ENCODE measurements at regions not wholly inside any gene's neighbourhood (a gene's known extent, or its start where the extent isn't known, plus 50 kb on each side); places are given as distances from the start of the nearest gene placed in this dataset.

- TF ChIP-seq, protein P1, sequence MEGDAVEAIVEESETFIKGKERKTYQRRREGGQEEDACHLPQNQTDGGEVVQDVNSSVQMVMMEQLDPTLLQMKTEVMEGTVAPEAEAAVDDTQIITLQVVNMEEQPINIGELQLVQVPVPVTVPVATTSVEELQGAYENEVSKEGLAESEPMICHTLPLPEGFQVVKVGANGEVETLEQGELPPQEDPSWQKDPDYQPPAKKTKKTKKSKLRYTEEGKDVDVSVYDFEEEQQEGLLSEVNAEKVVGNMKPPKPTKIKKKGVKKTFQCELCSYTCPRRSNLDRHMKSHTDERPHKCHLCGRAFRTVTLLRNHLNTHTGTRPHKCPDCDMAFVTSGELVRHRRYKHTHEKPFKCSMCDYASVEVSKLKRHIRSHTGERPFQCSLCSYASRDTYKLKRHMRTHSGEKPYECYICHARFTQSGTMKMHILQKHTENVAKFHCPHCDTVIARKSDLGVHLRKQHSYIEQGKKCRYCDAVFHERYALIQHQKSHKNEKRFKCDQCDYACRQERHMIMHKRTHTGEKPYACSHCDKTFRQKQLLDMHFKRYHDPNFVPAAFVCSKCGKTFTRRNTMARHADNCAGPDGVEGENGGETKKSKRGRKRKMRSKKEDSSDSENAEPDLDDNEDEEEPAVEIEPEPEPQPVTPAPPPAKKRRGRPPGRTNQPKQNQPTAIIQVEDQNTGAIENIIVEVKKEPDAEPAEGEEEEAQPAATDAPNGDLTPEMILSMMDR (IDR thresholded peaks at IDR 0.05; ENCODE audit: insufficient read depth, missing control alignments), result no peak
- FAIRE-seq (no peak), DNase-seq (ENCODE audit: insufficient read length, low spot score) (no peak)
Observed at GRCh38 chr17:72434991-72435618, 314.3 kb downstream of the SOX9 start.

- TF ChIP-seq, protein P1 (IDR thresholded peaks at IDR 0.05; ENCODE audit: insufficient read depth, missing control alignments), result no peak
- FAIRE-seq (no peak), DNase-seq (ENCODE audit: insufficient read length, low spot score) (no peak)
Observed at GRCh38 chr17:72438783-72439182, 318.0 kb downstream of the SOX9 start.

GRCh38 chr17:72439893-72440502 lies 319.2 kb downstream of the SOX9 start:
- FAIRE-seq (no peak), DNase-seq (ENCODE audit: insufficient read length, low spot score) (no peak)
- TF ChIP-seq, protein P1 (IDR thresholded peaks at IDR 0.05; ENCODE audit: insufficient read depth, missing control alignments), result no peak

DNA sequence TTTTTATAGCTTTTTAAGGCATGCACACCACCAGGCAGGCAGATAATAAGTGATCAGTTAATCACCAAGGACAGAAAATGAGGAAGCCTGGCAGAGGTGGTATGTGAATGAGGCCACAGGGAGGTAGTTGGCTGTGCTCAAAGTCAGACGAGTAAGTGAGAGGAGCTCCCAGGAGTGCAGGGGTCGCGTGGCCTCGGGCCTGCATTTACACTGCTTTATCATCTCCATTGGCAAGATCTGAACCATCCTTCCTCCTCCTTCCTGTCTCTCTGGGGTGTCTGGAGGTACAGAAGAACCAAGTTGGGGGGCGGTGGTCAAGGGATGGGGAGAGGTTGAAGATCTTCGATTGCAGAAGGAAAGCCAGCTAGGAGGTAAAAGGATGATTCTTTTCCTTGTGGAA lies 320.1 kb downstream of the SOX9 start:
- DNase-seq (ENCODE audit: insufficient read length, low spot score), result no peak
- TF ChIP-seq, protein P1 (IDR thresholded peaks at IDR 0.05; ENCODE audit: insufficient read depth, missing control alignments), result no peak
- FAIRE-seq, result no peak

GRCh38 chr17:72441909-72442308 lies 321.1 kb downstream of the SOX9 start:
- DNase-seq (ENCODE audit: insufficient read length, low spot score) (no peak), FAIRE-seq (no peak)
- TF ChIP-seq, protein P1 (IDR thresholded peaks at IDR 0.05; ENCODE audit: insufficient read depth, missing control alignments), result no peak

DNA sequence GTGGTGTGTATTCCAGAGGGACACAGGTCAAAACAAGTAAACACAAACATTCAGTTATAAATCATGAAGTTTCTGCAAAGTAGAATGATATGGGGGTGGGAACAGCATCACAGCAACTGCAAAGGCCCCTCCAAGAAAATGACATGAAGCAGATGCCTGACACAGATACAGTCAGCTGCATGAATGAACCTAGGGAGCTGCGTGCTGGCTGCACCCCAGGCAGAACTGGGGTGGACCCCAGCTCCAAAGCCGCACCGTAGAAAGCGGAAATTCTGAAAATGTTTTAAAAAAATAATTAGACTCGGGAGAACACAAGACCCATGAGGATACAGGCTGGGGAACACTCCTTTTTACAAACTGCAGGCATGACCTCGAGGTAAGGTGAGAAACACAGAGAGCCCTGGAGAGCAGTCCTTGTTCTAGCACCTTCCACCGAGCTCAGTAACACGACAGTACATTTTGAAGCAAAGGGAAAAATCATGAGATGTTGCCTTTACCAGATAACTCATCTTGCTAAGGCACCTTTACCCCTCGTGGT lies 323.8 kb downstream of the SOX9 start:
- DNase-seq (ENCODE audit: insufficient read length, low spot score) (no peak), FAIRE-seq (no peak)
- TF ChIP-seq, protein P1 (IDR thresholded peaks at IDR 0.05; ENCODE audit: insufficient read depth, missing control alignments), result no peak
